Neuronal stem cell (in vitro differentiated cells): ENCODE measurements at regions not wholly inside any gene's neighbourhood (a gene's known extent, or its start where the extent isn't known, plus 50 kb on each side); places are given as distances from the start of the nearest gene placed in this dataset.

ENCODE experiments used
- DNase-seq: peaks from one replicate; pipeline ENCODE4 v3.0.0-alpha.2; 2013; ENCODE audit warnings: low spot score
- H2AFZ ChIP-seq: one replicate; pipeline ENCODE4 v1.6.1; 2013; ENCODE audit warnings: mild to moderate bottlenecking, low read length, inconsistent platforms
- H2AK5ac ChIP-seq: 2 replicates; pipeline ENCODE4 v1.6.1; 2013; ENCODE audit warnings: low read depth, mild to moderate bottlenecking, inconsistent platforms, low read length, moderate library complexity, mixed read lengths
- H2BK120ac ChIP-seq: 2 replicates; pipeline ENCODE4 v1.6.1; 2013; ENCODE audit warnings: low read depth, mild to moderate bottlenecking, inconsistent platforms, low read length, moderate library complexity, mixed read lengths
- H2BK12ac ChIP-seq: one replicate; pipeline ENCODE4 v1.6.1; 2013; ENCODE audit warnings: low read length, inconsistent platforms
- H2BK15ac ChIP-seq: 2 replicates; pipeline ENCODE4 v1.6.1; 2013; ENCODE audit warnings: mild to moderate bottlenecking, low read length, inconsistent platforms, mixed read lengths
- H2BK5ac ChIP-seq: one replicate; pipeline ENCODE4 v1.6.1; 2013; ENCODE audit warnings: inconsistent platforms, mild to moderate bottlenecking, low read length, moderate library complexity
- H3K14ac ChIP-seq: one replicate; pipeline ENCODE4 v1.6.1; 2013; ENCODE audit warnings: low read length, inconsistent platforms
- H3K18ac ChIP-seq: 2 replicates; pipeline ENCODE4 v1.6.1; 2013; ENCODE audit warnings: low read length, inconsistent platforms
- H3K23ac ChIP-seq: 2 replicates; pipeline ENCODE4 v1.6.1; 2013; ENCODE audit warnings: low read depth, mild to moderate bottlenecking, mixed read lengths, low read length, inconsistent platforms; ENCODE audit not compliant: poor library complexity
- H3K27ac ChIP-seq: replicated peaks from 3 replicates; pipeline ENCODE4 v1.5.1; 2013; ENCODE audit warnings: low read length, inconsistent platforms
- H3K27me3 ChIP-seq, 3 experiments: 2 replicates each; pipeline ENCODE4 v1.6.1; 2013; ENCODE audit warnings: low read length in 3 of 3, mild to moderate bottlenecking in 2 of 3, inconsistent platforms in 1 of 3, low read depth in 1 of 3, mixed read lengths in 1 of 3, moderate library complexity in 1 of 3; ENCODE audit not compliant: control insufficient read depth in 3 of 3, insufficient read depth in 3 of 3
- H3K36me3 ChIP-seq, 2 donors: replicated peaks in 1 of 2; 2 replicates each; pipeline ENCODE4 v1.6.1; 2013; ENCODE audit warnings: low read length in 2 of 2; ENCODE audit not compliant: control insufficient read depth in 2 of 2, insufficient read depth in 2 of 2
- H3K4ac ChIP-seq: 2 replicates; pipeline ENCODE4 v1.6.1; 2013; ENCODE audit warnings: inconsistent platforms, mild to moderate bottlenecking, low read length, moderate library complexity
- H3K4me1 ChIP-seq, 2 donors: 1 replicate in 1 of 2; 2 replicates in 1 of 2; pipeline ENCODE4 v1.6.1; 2013; ENCODE audit warnings: low read length in 2 of 2, low read depth in 1 of 2; ENCODE audit not compliant: control insufficient read depth in 2 of 2, insufficient read depth in 1 of 2
- H3K4me2 ChIP-seq: one replicate; pipeline ENCODE4 v1.6.1; 2013; ENCODE audit warnings: mild to moderate bottlenecking, low read length, inconsistent platforms; ENCODE audit not compliant: insufficient read depth, poor library complexity, severe bottlenecking
- H3K4me3 ChIP-seq, 2 donors: 2 replicates each; pipeline ENCODE4 v1.5.1; 2013; ENCODE audit warnings: low read length in 2 of 2, mild to moderate bottlenecking in 2 of 2, inconsistent platforms in 1 of 2, moderate library complexity in 1 of 2
- H3K79me1 ChIP-seq: one replicate; pipeline ENCODE4 v1.6.1; 2013; ENCODE audit warnings: low read depth, mild to moderate bottlenecking, inconsistent platforms, low read length, moderate library complexity
- H3K9ac ChIP-seq: one replicate; pipeline ENCODE4 v1.6.1; 2013; ENCODE audit warnings: mild to moderate bottlenecking, low read depth, low read length, inconsistent platforms; ENCODE audit not compliant: poor library complexity
- H3K9me3 ChIP-seq, 2 donors: replicated peaks in 1 of 2; 2 replicates each; pipeline versions ENCODE3 to v1.6.1; 2013; ENCODE audit warnings: low read length in 2 of 2, mild to moderate bottlenecking in 2 of 2, inconsistent platforms in 1 of 2, low read depth in 1 of 2, mixed read lengths in 1 of 2, moderate library complexity in 1 of 2; ENCODE audit not compliant: control insufficient read depth in 2 of 2, insufficient read depth in 1 of 2
- H4K8ac ChIP-seq: one replicate; pipeline ENCODE4 v1.6.1; 2013; ENCODE audit warnings: low read depth, mild to moderate bottlenecking, inconsistent platforms, low read length, moderate library complexity
- H4K91ac ChIP-seq: one replicate; pipeline ENCODE4 v1.6.1; 2013; ENCODE audit warnings: low read length, low read depth, mild to moderate bottlenecking, inconsistent platforms; ENCODE audit not compliant: poor library complexity
- WGBS, 2 donors: extraction: QIAGEN DNeasy Blood & Tissue Kit; methylation state at CpG; one replicate each; pipeline ENCODE4 v1.1.7; 2013; ENCODE audit warnings: missing lambda C conversion rate in 2 of 2, mixed read lengths in 1 of 2; ENCODE audit not compliant: insufficient read length in 2 of 2, insufficient replicate concordance in 1 of 2; ENCODE audit errors: extremely low coverage in 2 of 2; 5-methylcytosine and 5-hydroxymethylcytosine counted together

- no peak overlapping the region for H2BK120ac ChIP-seq
- no peak overlapping the region for H3K23ac ChIP-seq
- no peak overlapping the region for H3K4me3 ChIP-seq
- H3K18ac ChIP-seq = no peak overlapping the region
- H3K4ac ChIP-seq = no peak overlapping the region
- H3K36me3 ChIP-seq = peaks cover 0 to 2% of the 10 kb centered on the region in 2 donors
- no peak overlapping the region for H3K9ac ChIP-seq
- no peak overlapping the region for H2AFZ ChIP-seq
- H3K27ac ChIP-seq = no peak overlapping the region
- H4K91ac ChIP-seq = peak overlapping the region; percentile 34
- no CpG with 5 or more reads among the region's 1 CpG for WGBS, 2 donors
- H3K4me1 ChIP-seq = peaks cover 0 to 1% of the 10 kb centered on the region in 2 donors
- peaks cover 0 to 6% of the 10 kb centered on the region in 2 donors for H3K9me3 ChIP-seq
- H3K27me3 ChIP-seq = no peaks in the 10 kb centered on the region
- H2BK15ac ChIP-seq = no peak overlapping the region
- H3K79me1 ChIP-seq = no peaks in the 10 kb centered on the region
- H3K14ac ChIP-seq = no peak overlapping the region
- H3K4me2 ChIP-seq = no peak overlapping the region
- DNase-seq = no peak
- H2BK5ac ChIP-seq = no peak overlapping the region
- H2BK12ac ChIP-seq = no peak overlapping the region
- no peak overlapping the region for H2AK5ac ChIP-seq
- H4K8ac ChIP-seq = no peak overlapping the region
These were observed 71.0 kb upstream of the PLXNA4 start for GRCh38 chr7:132647311-132647710.

- H2BK12ac ChIP-seq = no peak overlapping the region
- H3K14ac ChIP-seq = no peak overlapping the region
- H3K27me3 ChIP-seq = no peaks in the 10 kb centered on the region
- no peaks in the 10 kb centered on the region for H3K79me1 ChIP-seq
- no peak overlapping the region for H4K8ac ChIP-seq
- no peak overlapping the region for H2AK5ac ChIP-seq
- peaks cover 0 to 2% of the 10 kb centered on the region in 2 donors for H3K36me3 ChIP-seq
- H3K18ac ChIP-seq = no peak overlapping the region
- H3K4ac ChIP-seq = no peak overlapping the region
- no peak overlapping the region for H2BK5ac ChIP-seq
- no peak overlapping the region for H3K4me3 ChIP-seq
- no peak overlapping the region for H2BK120ac ChIP-seq
- WGBS, 2 donors = no CpG with 5 or more reads among the region's 5 CpGs
- no peak overlapping the region for H3K4me2 ChIP-seq
- H3K4me1 ChIP-seq = peaks cover 0 to 1% of the 10 kb centered on the region in 2 donors
- DNase-seq = no peak
- peaks cover 0 to 6% of the 10 kb centered on the region in 2 donors for H3K9me3 ChIP-seq
- H3K9ac ChIP-seq = no peak overlapping the region
- no peak overlapping the region for H3K23ac ChIP-seq
- H2AFZ ChIP-seq = no peak overlapping the region
- no peak overlapping the region for H4K91ac ChIP-seq
- no peak overlapping the region for H3K27ac ChIP-seq
- no peak overlapping the region for H2BK15ac ChIP-seq
These were observed 69.8 kb upstream of the PLXNA4 start for GRCh38 chr7:132646052-132646451.

GRCh38 chr7:132643302-132643701, 67.0 kb upstream of the PLXNA4 start:
- no peaks in the 10 kb centered on the region for H3K79me1 ChIP-seq
- no CpG with 5 or more reads among the region's 5 CpGs for WGBS, 2 donors
- H2BK120ac ChIP-seq = no peak overlapping the region
- no peak overlapping the region for H4K8ac ChIP-seq
- H3K27me3 ChIP-seq = no peaks in the 10 kb centered on the region
- no peak overlapping the region for H3K4me2 ChIP-seq
- H3K18ac ChIP-seq = no peak overlapping the region
- H3K27ac ChIP-seq = no peak overlapping the region
- H3K23ac ChIP-seq = no peak overlapping the region
- peaks cover 0 to 2% of the 10 kb centered on the region in 2 donors for H3K36me3 ChIP-seq
- H2BK5ac ChIP-seq = no peak overlapping the region
- H3K4me1 ChIP-seq = peaks cover 0 to 1% of the 10 kb centered on the region in 2 donors
- H2AFZ ChIP-seq = no peak overlapping the region
- H3K14ac ChIP-seq = no peak overlapping the region
- no peak overlapping the region for H2BK15ac ChIP-seq
- no peak overlapping the region for H4K91ac ChIP-seq
- no peak overlapping the region for H2AK5ac ChIP-seq
- H3K4ac ChIP-seq = no peak overlapping the region
- no peak overlapping the region for H3K9ac ChIP-seq
- H3K4me3 ChIP-seq = no peak overlapping the region
- H3K9me3 ChIP-seq = peaks cover 0 to 6% of the 10 kb centered on the region in 2 donors
- DNase-seq = no peak
- H2BK12ac ChIP-seq = no peak overlapping the region

- Histone ChIP-seq H3K23ac (no peak overlapping the region), H2AFZ (no peak overlapping the region), H4K8ac (no peak overlapping the region), H3K9me3 (no peaks in the 10 kb centered on the region), H2AK5ac (no peak overlapping the region), H4K91ac (no peak overlapping the region), H2BK15ac (no peak overlapping the region), H3K14ac (no peak overlapping the region), H3K18ac (no peak overlapping the region), H3K27me3 (no peaks in the 10 kb centered on the region), H3K9ac (no peak overlapping the region), H3K27ac (no peak overlapping the region), H2BK12ac (no peak overlapping the region), H2BK5ac (no peak overlapping the region), H3K79me1 (no peaks in the 10 kb centered on the region), H3K4me1 (peaks cover 0 to 7% of the 10 kb centered on the region in 2 donors), H3K4me2 (no peak overlapping the region), H3K4ac (no peak overlapping the region), H2BK120ac (no peak overlapping the region), H3K4me3 (no peak overlapping the region), H3K36me3 (no peaks in the 10 kb centered on the region)
- no CpG with 5 or more reads among the region's 1 CpG for WGBS, 2 donors
- no peak for DNase-seq
These were observed 65.0 kb upstream of the PLXNA4 start for GRCh38 chr7:132641238-132641637.
